HepG2 (cell line): ENCODE measurements at regions not wholly inside any gene's neighbourhood (a gene's known extent, or its start where the extent isn't known, plus 50 kb on each side); places are given as distances from the start of the nearest gene placed in this dataset.

ENCODE experiments used
- ATAC-seq: fragments of 200-7000 bp; cut with Tn5 transposase; 3 replicates; pipeline ENCODE4 v1.9.1; 2020; ENCODE audit warnings: mild to moderate bottlenecking, moderate library complexity
- BruUV-seq: library from RNA; stranded (reverse); fragments of 400-500 nt; replicated peaks from 2 replicates; lab custom pipeline; 2021; lab: Mats Ljungman, UMichigan
- CTCF ChIA-PET: fragments of 300-600 bp; formaldehyde crosslinking; extraction: SDS; loops from one replicate; lab custom pipeline; 2021; ENCODE audit warnings: low total read pairs, inconsistent platforms, low intra/inter-chr PET ratio; lab: Yijun Ruan, JAX
- POLR2A ChIA-PET: fragments of 350-600 bp; sonication (Branson Sonifier 250); formaldehyde crosslinking; loops from one replicate; lab custom pipeline; 2020; ENCODE audit warnings: antibody characterized with exemption, inconsistent platforms; lab: Yijun Ruan, JAX
- DNase-seq: peaks from one replicate; pipeline ENCODE4 v3.0.0-alpha.2; 2015; ENCODE audit warnings: low spot score
- FAIRE-seq: peaks from 3 replicates; lab custom pipeline; 2011; peaks lifted over from hg19 to GRCh38; lab: Jason Lieb, UNC
- H2AFZ ChIP-seq: one replicate; pipeline ENCODE4 v1.6.1; 2011; ENCODE audit warnings: low read length, inconsistent platforms
- H3K27ac ChIP-seq: fragments of 300-600 bp; 3 replicates; pipeline ENCODE4 v1.8.0; 2011; ENCODE audit warnings: mixed run types, mild to moderate bottlenecking, mixed read lengths, low read length, inconsistent platforms; ENCODE audit not compliant: insufficient read depth; ENCODE audit errors: extremely low read length
- H3K27me3 ChIP-seq, 2 experiments: fragments of 200-600 bp in 1 of 2; 2 replicates in 1 of 2; 3 replicates in 1 of 2; pipeline versions ENCODE4 v1.6.0 to v1.8.0; 2011; ENCODE audit warnings: low read length in 2 of 2, mild to moderate bottlenecking in 2 of 2, moderate library complexity in 2 of 2, inconsistent platforms in 1 of 2; ENCODE audit not compliant: insufficient read depth in 2 of 2, control insufficient read depth in 1 of 2
- H3K36me3 ChIP-seq, 2 experiments: fragments of 200-600 bp in 1 of 2; replicated peaks in 1 of 2; 2 replicates in 1 of 2; 3 replicates in 1 of 2; pipeline versions ENCODE4 v1.5.1 to v1.8.0; 2011; ENCODE audit warnings: low read length in 2 of 2, inconsistent platforms in 1 of 2; ENCODE audit not compliant: insufficient read depth in 2 of 2, control insufficient read depth in 1 of 2
- H3K4me1 ChIP-seq: 2 replicates; pipeline ENCODE4 v1.5.1; 2012; ENCODE audit warnings: low read length, inconsistent platforms; ENCODE audit not compliant: insufficient read depth
- H3K4me2 ChIP-seq: 2 replicates; pipeline ENCODE4 v1.6.0; 2011; ENCODE audit warnings: low read depth, low read length, inconsistent platforms
- H3K4me3 ChIP-seq, 3 experiments: fragments of 200-600 bp in 1 of 3; sonication (generic), shearing (Covaris generic) in 1 of 3; replicated peaks in 1 of 3; 2 replicates each; pipeline ENCODE4 v1.5.1; 2011 to 2016; ENCODE audit warnings: low read length in 3 of 3, inconsistent platforms in 2 of 3, low read depth in 2 of 3, mild to moderate bottlenecking in 2 of 3, control low read depth in 1 of 3, mixed read lengths in 1 of 3; ENCODE audit not compliant: insufficient read depth in 1 of 3
- H3K79me2 ChIP-seq: one replicate; pipeline ENCODE4 v1.6.1; 2011; ENCODE audit warnings: low read length, inconsistent platforms; ENCODE audit not compliant: insufficient read depth
- H3K9ac ChIP-seq: 2 replicates; pipeline ENCODE4 v1.6.0; 2011; ENCODE audit warnings: mild to moderate bottlenecking, low read depth, low read length, inconsistent platforms; ENCODE audit not compliant: insufficient read depth
- H3K9me3 ChIP-seq: 2 replicates; pipeline ENCODE4 v1.5.1; 2012; ENCODE audit warnings: mild to moderate bottlenecking, low read length
- H4K20me1 ChIP-seq: 2 replicates; pipeline ENCODE4 v1.6.0; 2011; ENCODE audit warnings: inconsistent platforms, mild to moderate bottlenecking, low read length, moderate library complexity; ENCODE audit not compliant: insufficient read depth
- GZF1 ChIP-seq: sonication (generic); formaldehyde crosslinking; IDR thresholded peaks from 2 replicates; pipeline ENCODE4 v1.5.1; 2020; ENCODE audit warnings: mild to moderate bottlenecking, missing genetic modification reagents
- KMT2A ChIP-seq: sonication (generic); formaldehyde crosslinking; IDR thresholded peaks from 2 replicates; pipeline ENCODE4 v1.4.0; 2020; ENCODE audit warnings: missing genetic modification reagents
- MIER3 ChIP-seq: IDR thresholded peaks from 2 replicates; pipeline ENCODE4 v1.6.1; 2016; ENCODE audit warnings: missing compliant biosample characterization, borderline replicate concordance
- NCOR1 ChIP-seq: fragments of 200-600 bp; sonication (generic); IDR thresholded peaks from 2 replicates; pipeline ENCODE4 v1.7.0; 2017; ENCODE audit warnings: antibody characterized with exemption, low read length, borderline replicate concordance
- POGZ ChIP-seq: sonication (generic); formaldehyde crosslinking; IDR thresholded peaks from 2 replicates; pipeline ENCODE4 v1.4.0; 2020; ENCODE audit warnings: mild to moderate bottlenecking, missing genetic modification reagents
- RNF2 ChIP-seq: fragments of 450-650 bp; conservative IDR thresholded peaks from 2 replicates; pipeline ENCODE4 v1.6.1; 2016; ENCODE audit warnings: low read depth
- SAP130 ChIP-seq: IDR thresholded peaks from 2 replicates; pipeline ENCODE4 v1.6.1; 2016; ENCODE audit warnings: low read depth
- SIN3A ChIP-seq: IDR thresholded peaks from 2 replicates; pipeline ENCODE4 v1.6.1; 2011; ENCODE audit warnings: low read depth, mild to moderate bottlenecking, control low read depth, low read length, borderline replicate concordance
- SMC3 ChIP-seq: IDR thresholded peaks from 2 replicates; pipeline ENCODE4 v1.6.1; 2011; ENCODE audit warnings: low read length, improper control_type of control experiment
- SNAI1 ChIP-seq: sonication (generic); formaldehyde crosslinking; IDR thresholded peaks from 2 replicates; pipeline ENCODE4 v1.5.0; 2020; ENCODE audit warnings: mild to moderate bottlenecking, missing genetic modification reagents, borderline replicate concordance
- ZNF589 ChIP-seq: sonication (generic); formaldehyde crosslinking; conservative IDR thresholded peaks from 2 replicates; pipeline ENCODE4 v1.8.0; 2022; ENCODE audit warnings: mild to moderate bottlenecking, moderate library complexity, missing genetic modification reagents
- ZNF652 ChIP-seq: IDR thresholded peaks from 2 replicates; pipeline ENCODE4 v1.6.1; 2016; ENCODE audit warnings: low read depth, borderline replicate concordance
- ZNF720 ChIP-seq: sonication (generic); formaldehyde crosslinking; IDR thresholded peaks from 2 replicates; pipeline ENCODE4 v1.4.0; 2020; ENCODE audit warnings: missing genetic modification reagents
- ZNF749 ChIP-seq: sonication (generic); formaldehyde crosslinking; IDR thresholded peaks from 2 replicates; pipeline ENCODE4 v1.8.0; 2022; ENCODE audit warnings: mild to moderate bottlenecking, missing genetic modification reagents, moderate library complexity, borderline replicate concordance
- ZNF782 ChIP-seq: sonication (generic); formaldehyde crosslinking; IDR thresholded peaks from 2 replicates; pipeline ENCODE4 v1.4.0; 2020; ENCODE audit warnings: missing genetic modification reagents, mild to moderate bottlenecking, borderline replicate concordance
- ZNF839 ChIP-seq: sonication (generic); formaldehyde crosslinking; IDR thresholded peaks from 2 replicates; pipeline ENCODE4 v1.4.0; 2020; ENCODE audit warnings: missing genetic modification reagents, mild to moderate bottlenecking, borderline replicate concordance
- WGBS: methylation state at CpG from one replicate; pipeline ENCODE4 v1.1.6; 2017; ENCODE audit warnings: low lambda C conversion rate; 5-methylcytosine and 5-hydroxymethylcytosine counted together
- in situ Hi-C: cut with HindIII; loops from 2 replicates; pipeline ENCODE4 v1.10.0; 2017; ENCODE audit warnings: low pct_unique_long_range_greater_than_20kb; ENCODE audit not compliant: extremely low pct_ligation_motif_present
- intact Hi-C: fragments of 100-400 bp; cut with micrococcal nuclease; formaldehyde crosslinking; loops from one replicate; pipeline ENCODE4 v1.10.0; 2022; ENCODE audit not compliant: unreplicated experiment
- TF ChIP-seq, protein P1 (sequence below): sonication (generic); formaldehyde crosslinking; IDR thresholded peaks from 2 replicates; pipeline ENCODE4 v1.4.0; 2020; ENCODE audit warnings: missing genetic modification reagents
- TF ChIP-seq, protein P2 (sequence below): sonication (generic); formaldehyde crosslinking; IDR thresholded peaks from 2 replicates; pipeline ENCODE4 v1.5.1; 2020; ENCODE audit warnings: mild to moderate bottlenecking, moderate library complexity, missing genetic modification reagents
- TF ChIP-seq, protein P3 (sequence below): sonication (generic); formaldehyde crosslinking; IDR thresholded peaks from 2 replicates; pipeline ENCODE4 v1.4.0; 2020; ENCODE audit warnings: missing genetic modification reagents
- TF ChIP-seq, protein P4 (sequence below): sonication (generic); formaldehyde crosslinking; IDR thresholded peaks from 2 replicates; pipeline ENCODE4 v1.5.0; 2020; ENCODE audit warnings: missing genetic modification reagents

DNA sequence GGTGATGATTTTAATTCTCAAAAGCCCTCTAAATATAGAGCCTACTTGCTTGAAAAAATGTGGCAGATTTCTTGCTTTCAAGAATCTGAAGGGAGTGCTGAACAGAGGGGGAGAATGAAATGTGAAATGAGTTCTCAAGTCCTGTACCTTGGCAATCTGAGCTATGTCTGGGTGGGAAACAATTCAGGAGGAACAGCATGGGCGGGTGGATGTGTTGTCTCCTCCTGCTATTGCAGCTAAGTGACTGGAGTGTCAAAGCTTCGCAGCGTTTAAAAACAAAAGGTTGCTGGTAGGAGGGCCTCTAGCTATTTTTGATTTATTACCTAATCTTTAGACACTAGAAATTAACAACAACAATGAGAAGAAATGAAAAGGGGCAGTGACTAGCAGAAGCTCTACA is 102.5 kb upstream of the ARG1 start:
- FAIRE-seq (no peak), ATAC-seq (no peak), DNase-seq (no peak)
- in situ Hi-C loops (no loop called here), intact Hi-C loops (no loop called here)
- H3K27me3 ChIP-seq: no peaks in the 10 kb centered on the region
- H3K27ac ChIP-seq: no peak overlapping the region
- no peak overlapping the region for H3K4me2 ChIP-seq
- TF ChIP-seq, protein P1, sequence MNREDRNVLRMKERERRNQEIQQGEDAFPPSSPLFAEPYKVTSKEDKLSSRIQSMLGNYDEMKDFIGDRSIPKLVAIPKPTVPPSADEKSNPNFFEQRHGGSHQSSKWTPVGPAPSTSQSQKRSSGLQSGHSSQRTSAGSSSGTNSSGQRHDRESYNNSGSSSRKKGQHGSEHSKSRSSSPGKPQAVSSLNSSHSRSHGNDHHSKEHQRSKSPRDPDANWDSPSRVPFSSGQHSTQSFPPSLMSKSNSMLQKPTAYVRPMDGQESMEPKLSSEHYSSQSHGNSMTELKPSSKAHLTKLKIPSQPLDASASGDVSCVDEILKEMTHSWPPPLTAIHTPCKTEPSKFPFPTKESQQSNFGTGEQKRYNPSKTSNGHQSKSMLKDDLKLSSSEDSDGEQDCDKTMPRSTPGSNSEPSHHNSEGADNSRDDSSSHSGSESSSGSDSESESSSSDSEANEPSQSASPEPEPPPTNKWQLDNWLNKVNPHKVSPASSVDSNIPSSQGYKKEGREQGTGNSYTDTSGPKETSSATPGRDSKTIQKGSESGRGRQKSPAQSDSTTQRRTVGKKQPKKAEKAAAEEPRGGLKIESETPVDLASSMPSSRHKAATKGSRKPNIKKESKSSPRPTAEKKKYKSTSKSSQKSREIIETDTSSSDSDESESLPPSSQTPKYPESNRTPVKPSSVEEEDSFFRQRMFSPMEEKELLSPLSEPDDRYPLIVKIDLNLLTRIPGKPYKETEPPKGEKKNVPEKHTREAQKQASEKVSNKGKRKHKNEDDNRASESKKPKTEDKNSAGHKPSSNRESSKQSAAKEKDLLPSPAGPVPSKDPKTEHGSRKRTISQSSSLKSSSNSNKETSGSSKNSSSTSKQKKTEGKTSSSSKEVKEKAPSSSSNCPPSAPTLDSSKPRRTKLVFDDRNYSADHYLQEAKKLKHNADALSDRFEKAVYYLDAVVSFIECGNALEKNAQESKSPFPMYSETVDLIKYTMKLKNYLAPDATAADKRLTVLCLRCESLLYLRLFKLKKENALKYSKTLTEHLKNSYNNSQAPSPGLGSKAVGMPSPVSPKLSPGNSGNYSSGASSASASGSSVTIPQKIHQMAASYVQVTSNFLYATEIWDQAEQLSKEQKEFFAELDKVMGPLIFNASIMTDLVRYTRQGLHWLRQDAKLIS (CRISPR knock-in tag): no peak
- no peak for TF ChIP-seq SNAI1 (CRISPR knock-in tag)
- no peak for TF ChIP-seq ZNF782 (CRISPR knock-in tag)
- TF ChIP-seq KMT2A (CRISPR knock-in tag): no peak
- TF ChIP-seq RNF2: no peak
- no peak for TF ChIP-seq SMC3
- no peak for TF ChIP-seq ZNF652 (CRISPR knock-in tag)
- TF ChIP-seq ZNF749 (CRISPR knock-in tag): no peak
- TF ChIP-seq ZNF720: no peak
- no peak for TF ChIP-seq SIN3A
- TF ChIP-seq GZF1 (CRISPR knock-in tag): no peak
- TF ChIP-seq, protein P2, sequence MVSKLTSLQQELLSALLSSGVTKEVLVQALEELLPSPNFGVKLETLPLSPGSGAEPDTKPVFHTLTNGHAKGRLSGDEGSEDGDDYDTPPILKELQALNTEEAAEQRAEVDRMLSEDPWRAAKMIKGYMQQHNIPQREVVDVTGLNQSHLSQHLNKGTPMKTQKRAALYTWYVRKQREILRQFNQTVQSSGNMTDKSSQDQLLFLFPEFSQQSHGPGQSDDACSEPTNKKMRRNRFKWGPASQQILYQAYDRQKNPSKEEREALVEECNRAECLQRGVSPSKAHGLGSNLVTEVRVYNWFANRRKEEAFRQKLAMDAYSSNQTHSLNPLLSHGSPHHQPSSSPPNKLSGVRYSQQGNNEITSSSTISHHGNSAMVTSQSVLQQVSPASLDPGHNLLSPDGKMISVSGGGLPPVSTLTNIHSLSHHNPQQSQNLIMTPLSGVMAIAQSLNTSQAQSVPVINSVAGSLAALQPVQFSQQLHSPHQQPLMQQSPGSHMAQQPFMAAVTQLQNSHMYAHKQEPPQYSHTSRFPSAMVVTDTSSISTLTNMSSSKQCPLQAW (CRISPR knock-in tag): no peak
- TF ChIP-seq ZNF839 (CRISPR knock-in tag): no peak
- no peak for TF ChIP-seq POGZ
- TF ChIP-seq MIER3 (CRISPR knock-in tag): no peak
- TF ChIP-seq NCOR1: no peak
- TF ChIP-seq ZNF589 (CRISPR knock-in tag): no peak
- no peak for TF ChIP-seq SAP130
- TF ChIP-seq, protein P3, sequence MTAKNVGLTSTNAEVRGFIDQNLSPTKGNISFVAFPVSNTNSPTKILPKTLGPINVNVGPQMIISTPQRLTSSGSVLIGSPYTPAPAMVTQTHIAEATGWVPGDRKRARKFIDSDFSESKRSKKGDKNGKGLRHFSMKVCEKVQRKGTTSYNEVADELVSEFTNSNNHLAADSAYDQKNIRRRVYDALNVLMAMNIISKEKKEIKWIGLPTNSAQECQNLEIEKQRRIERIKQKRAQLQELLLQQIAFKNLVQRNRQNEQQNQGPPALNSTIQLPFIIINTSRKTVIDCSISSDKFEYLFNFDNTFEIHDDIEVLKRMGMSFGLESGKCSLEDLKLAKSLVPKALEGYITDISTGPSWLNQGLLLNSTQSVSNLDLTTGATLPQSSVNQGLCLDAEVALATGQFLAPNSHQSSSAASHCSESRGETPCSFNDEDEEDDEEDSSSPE: no peak
- TF ChIP-seq, protein P4, sequence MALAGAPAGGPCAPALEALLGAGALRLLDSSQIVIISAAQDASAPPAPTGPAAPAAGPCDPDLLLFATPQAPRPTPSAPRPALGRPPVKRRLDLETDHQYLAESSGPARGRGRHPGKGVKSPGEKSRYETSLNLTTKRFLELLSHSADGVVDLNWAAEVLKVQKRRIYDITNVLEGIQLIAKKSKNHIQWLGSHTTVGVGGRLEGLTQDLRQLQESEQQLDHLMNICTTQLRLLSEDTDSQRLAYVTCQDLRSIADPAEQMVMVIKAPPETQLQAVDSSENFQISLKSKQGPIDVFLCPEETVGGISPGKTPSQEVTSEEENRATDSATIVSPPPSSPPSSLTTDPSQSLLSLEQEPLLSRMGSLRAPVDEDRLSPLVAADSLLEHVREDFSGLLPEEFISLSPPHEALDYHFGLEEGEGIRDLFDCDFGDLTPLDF: no peak
- H3K4me3 ChIP-seq: no peak overlapping the region
- ChIA-PET CTCF (no interaction called here), POLR2A (no interaction called here)
- no TSS peak for BruUV-seq
- H3K9me3 ChIP-seq: no peaks in the 10 kb centered on the region
- H3K4me1 ChIP-seq: peaks cover 7% of the 10 kb centered on the region; the same call in 1 of the 2 replicates
- 68% methylated on average over 3 of the region's 3 CpGs for WGBS
- H4K20me1 ChIP-seq: no peaks in the 10 kb centered on the region
- no peaks in the 10 kb centered on the region for H3K36me3 ChIP-seq
- H3K9ac ChIP-seq: no peak overlapping the region
- H2AFZ ChIP-seq: no peak overlapping the region
- H3K79me2 ChIP-seq: no peaks in the 10 kb centered on the region
